ENCODE measurements at regions not wholly inside any gene's neighbourhood (a gene's known extent, or its start where the extent isn't known, plus 50 kb on each side); places are given as distances from the start of the nearest gene placed in this dataset.

DNA sequence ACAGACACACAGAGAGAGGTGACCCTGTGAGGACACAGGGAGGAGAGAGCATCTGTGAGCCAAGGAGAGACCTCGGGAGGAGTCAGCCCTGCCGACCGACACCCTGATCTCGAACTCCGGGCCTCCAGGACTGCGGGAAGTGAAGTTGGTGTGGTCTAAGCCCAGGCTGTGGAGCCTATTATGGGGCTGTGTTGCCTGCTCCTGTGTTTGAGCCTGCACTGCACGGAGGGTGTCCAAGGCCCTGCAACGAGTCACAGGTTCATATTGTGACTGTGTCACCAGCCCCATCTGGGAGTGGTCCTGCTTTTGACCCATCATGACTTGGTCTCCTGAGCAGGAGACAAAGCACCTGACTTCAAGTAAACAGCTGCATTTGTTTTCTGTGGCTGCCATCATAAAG, 186.0 kb upstream of the AJAP1 start:
- TF ChIP-seq EZH2 (IDR thresholded peaks at IDR 0.05) (no peak), POLR2AphosphoS5 (IDR thresholded peaks at IDR 0.05; ENCODE audit: borderline replicate concordance, low read depth, low read length) (no peak)
